ENCODE measurements at regions not wholly inside any gene's neighbourhood (a gene's known extent, or its start where the extent isn't known, plus 50 kb on each side); places are given as distances from the start of the nearest gene placed in this dataset.
"Not testable (repeated sequence)": the region's sequence is repeated elsewhere in the genome, so short reads cannot be mapped to it uniquely, and the experiment has no call there.

- no peak for TF ChIP-seq CTCF (IDR thresholded peaks at IDR 0.05; ENCODE audit: control insufficient read depth, insufficient read depth, low read depth, low read length, missing control alignments)
- DNase-seq (ENCODE audit: low read depth): no peak
- no peak overlapping the region for H3K4me3 ChIP-seq (ENCODE audit: control insufficient read depth, low read depth, low read length)
Measured at GRCh38 chr2:240383871-240384700, 51.4 kb upstream of the GPC1 start.

- H3K4me3 ChIP-seq (ENCODE audit: control insufficient read depth, low read depth, low read length): no peak overlapping the region
- DNase-seq (ENCODE audit: low read depth): no peak
- TF ChIP-seq CTCF (IDR thresholded peaks at IDR 0.05; ENCODE audit: control insufficient read depth, insufficient read depth, low read depth, low read length, missing control alignments): no peak
Measured at GRCh38 chr2:240384711-240385450, 50.6 kb upstream of the GPC1 start.

DNA sequence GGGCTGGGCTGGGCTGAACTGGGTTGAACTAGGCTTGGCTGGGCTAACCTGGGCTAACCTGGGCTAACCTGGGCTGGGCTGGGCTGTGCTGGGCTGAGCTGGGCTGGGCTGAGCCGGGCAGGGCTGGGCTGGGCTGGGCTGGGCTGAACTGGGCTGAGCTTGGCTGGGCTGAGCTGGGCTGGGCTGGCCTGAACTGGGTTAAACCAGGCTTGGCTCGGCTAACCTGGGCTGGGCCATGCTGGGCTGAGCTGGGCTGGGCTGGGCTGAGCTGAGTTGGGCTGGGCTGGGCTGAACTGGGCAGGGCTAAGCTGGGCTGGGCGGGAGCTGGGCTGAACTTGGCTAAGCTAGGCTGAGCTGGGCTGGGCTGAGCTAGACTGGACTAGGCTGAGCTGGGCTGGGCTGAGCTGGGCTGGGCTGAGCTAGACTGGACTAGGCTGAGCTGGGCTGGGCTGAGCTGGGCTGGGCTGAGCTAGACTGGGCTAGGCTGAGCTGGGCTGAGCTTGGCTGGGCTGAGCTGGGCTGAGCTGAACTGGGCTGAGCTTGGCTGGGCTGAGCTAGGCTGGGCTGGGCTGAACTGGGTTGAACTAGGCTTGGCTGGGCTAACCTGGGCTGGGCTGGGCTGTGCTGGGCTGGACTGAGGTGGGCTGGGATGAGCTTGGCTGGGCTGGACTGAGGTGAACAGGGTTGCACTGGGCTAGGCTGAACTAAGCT is 49.9 kb upstream of the GPC1 start:
- H3K4me3 ChIP-seq (ENCODE audit: control insufficient read depth, low read depth, low read length); DNase-seq (ENCODE audit: low read depth): not testable (repeated sequence)

Measured in AG09309 (cell line).